HUES6 (cell line): ENCODE measurements at regions not wholly inside any gene's neighbourhood (a gene's known extent, or its start where the extent isn't known, plus 50 kb on each side); places are given as distances from the start of the nearest gene placed in this dataset.
A peak's percentile ranks its signal among the peaks of the same experiment; 100 is the strongest.

Source experiments
- H3K27ac ChIP-seq: 2 replicates; pipeline ENCODE4 v1.7.0; 2013; ENCODE audit warnings: low read depth, mild to moderate bottlenecking, low read length, inconsistent platforms
- H3K27me3 ChIP-seq: 2 replicates; pipeline ENCODE4 v1.6.1; 2013; ENCODE audit warnings: low read length; ENCODE audit not compliant: control insufficient read depth, insufficient read depth
- H3K36me3 ChIP-seq: 2 replicates; pipeline ENCODE4 v1.6.1; 2013; ENCODE audit warnings: low read length; ENCODE audit not compliant: control insufficient read depth, insufficient read depth
- H3K4me1 ChIP-seq: 2 replicates; pipeline ENCODE4 v1.6.1; 2013; ENCODE audit warnings: low read length; ENCODE audit not compliant: control insufficient read depth, insufficient read depth
- H3K4me3 ChIP-seq: 2 replicates; pipeline ENCODE4 v1.5.1; 2013; ENCODE audit warnings: low read depth, low read length
- H3K9ac ChIP-seq: one replicate; pipeline ENCODE4 v1.6.1; 2013; ENCODE audit warnings: mild to moderate bottlenecking, low read length
- H3K9me3 ChIP-seq: 2 replicates; pipeline ENCODE4 v1.6.1; 2013; ENCODE audit warnings: low read depth, low read length; ENCODE audit not compliant: control insufficient read depth, insufficient read depth

- Histone ChIP-seq H3K36me3 (no peaks in the 10 kb centered on the region), H3K9me3 (peaks cover 30% of the 10 kb centered on the region), H3K27me3 (no peaks in the 10 kb centered on the region), H3K4me3 (no peak overlapping the region), H3K9ac (peak overlapping the region; percentile 9), H3K27ac (peak overlapping the region; percentile 61; the same call in 1 of the 2 replicates), H3K4me1 (peaks cover 6% of the 10 kb centered on the region)
Observed at GRCh38 chr3:30282154-30282696, 324.2 kb upstream of the TGFBR2 start.

- 0 out of 2 replicates have a peak, but pooled peaks cover 5% of the 10 kb centered on the region for H3K9me3 ChIP-seq
- no peak overlapping the region for H3K27ac ChIP-seq
- H3K9ac ChIP-seq, result no peak overlapping the region
- H3K4me3 ChIP-seq, result no peak overlapping the region
- peaks cover 10% of the 10 kb centered on the region for H3K4me1 ChIP-seq
- no peaks in the 10 kb centered on the region for H3K36me3 ChIP-seq
- no peaks in the 10 kb centered on the region for H3K27me3 ChIP-seq
Observed at GRCh38 chr3:30285188-30286006, 321.0 kb upstream of the TGFBR2 start.

- H3K9ac ChIP-seq, result no peak overlapping the region
- 0 out of 2 replicates have a peak, but pooled peaks cover 5% of the 10 kb centered on the region for H3K9me3 ChIP-seq
- no peaks in the 10 kb centered on the region for H3K27me3 ChIP-seq
- peaks cover 10% of the 10 kb centered on the region for H3K4me1 ChIP-seq
- H3K36me3 ChIP-seq, result no peaks in the 10 kb centered on the region
- H3K27ac ChIP-seq, result no peak overlapping the region
- no peak overlapping the region for H3K4me3 ChIP-seq
Observed at GRCh38 chr3:30286007-30286669, 320.3 kb upstream of the TGFBR2 start.

GRCh38 chr3:30286811-30287210, 319.6 kb upstream of the TGFBR2 start:
- Histone ChIP-seq H3K27me3 (no peaks in the 10 kb centered on the region), H3K27ac (no peak overlapping the region), H3K4me3 (no peak overlapping the region), H3K36me3 (no peaks in the 10 kb centered on the region), H3K9me3 (no peaks in the 10 kb centered on the region), H3K9ac (no peak overlapping the region), H3K4me1 (peaks cover 10% of the 10 kb centered on the region)

GRCh38 chr3:30288830-30289229, 317.6 kb upstream of the TGFBR2 start:
- Histone ChIP-seq H3K27me3 (no peaks in the 10 kb centered on the region), H3K4me3 (no peak overlapping the region), H3K9me3 (no peaks in the 10 kb centered on the region), H3K36me3 (no peaks in the 10 kb centered on the region), H3K27ac (no peak overlapping the region), H3K9ac (no peak overlapping the region), H3K4me1 (0 out of 2 replicates have a peak, but pooled peaks cover 3% of the 10 kb centered on the region)

- H3K4me3 ChIP-seq, result no peak overlapping the region
Observed at GRCh38 chr3:30289324-30289723, 317.1 kb upstream of the TGFBR2 start.

GRCh38 chr3:30289766-30290165, 316.6 kb upstream of the TGFBR2 start:
- H3K4me1 ChIP-seq, result 0 out of 2 replicates have a peak, but pooled peaks cover 3% of the 10 kb centered on the region
- H3K27ac ChIP-seq, result no peak overlapping the region
- H3K9me3 ChIP-seq, result no peaks in the 10 kb centered on the region

More at GRCh38 chr3:30289324-30289723, 317.1 kb upstream of the TGFBR2 start:
- no peaks in the 10 kb centered on the region for H3K9me3 ChIP-seq
- no peak overlapping the region for H3K9ac ChIP-seq
- H3K27ac ChIP-seq, result no peak overlapping the region
- no peaks in the 10 kb centered on the region for H3K27me3 ChIP-seq
- H3K4me1 ChIP-seq, result 0 out of 2 replicates have a peak, but pooled peaks cover 3% of the 10 kb centered on the region
- no peaks in the 10 kb centered on the region for H3K36me3 ChIP-seq

GRCh38 chr3:30290479-30290878, 315.9 kb upstream of the TGFBR2 start:
- 0 out of 2 replicates have a peak, but pooled peaks cover 3% of the 10 kb centered on the region for H3K4me1 ChIP-seq
- H3K4me3 ChIP-seq, result no peak overlapping the region
- no peaks in the 10 kb centered on the region for H3K9me3 ChIP-seq
- H3K9ac ChIP-seq, result no peak overlapping the region
- no peaks in the 10 kb centered on the region for H3K36me3 ChIP-seq
- no peaks in the 10 kb centered on the region for H3K27me3 ChIP-seq
- no peak overlapping the region for H3K27ac ChIP-seq

More at GRCh38 chr3:30289766-30290165, 316.6 kb upstream of the TGFBR2 start:
- Histone ChIP-seq H3K4me3 (no peak overlapping the region), H3K27me3 (no peaks in the 10 kb centered on the region), H3K9ac (no peak overlapping the region), H3K36me3 (no peaks in the 10 kb centered on the region)

- Histone ChIP-seq H3K9me3 (no peaks in the 10 kb centered on the region), H3K27ac (no peak overlapping the region), H3K9ac (no peak overlapping the region), H3K4me3 (no peak overlapping the region), H3K36me3 (no peaks in the 10 kb centered on the region), H3K4me1 (0 out of 2 replicates have a peak, but pooled peaks cover 3% of the 10 kb centered on the region), H3K27me3 (no peaks in the 10 kb centered on the region)
Observed at GRCh38 chr3:30292192-30292893, 314.1 kb upstream of the TGFBR2 start.

- H3K27ac ChIP-seq, result no peak overlapping the region
- 0 out of 2 replicates have a peak, but pooled peaks cover 3% of the 10 kb centered on the region for H3K4me1 ChIP-seq
- no peak overlapping the region for H3K9ac ChIP-seq
- H3K4me3 ChIP-seq, result no peak overlapping the region
- H3K27me3 ChIP-seq, result no peaks in the 10 kb centered on the region
- no peaks in the 10 kb centered on the region for H3K36me3 ChIP-seq
- no peaks in the 10 kb centered on the region for H3K9me3 ChIP-seq
Observed at GRCh38 chr3:30293621-30294240, 312.7 kb upstream of the TGFBR2 start.
